GM18868 (cell line): ENCODE measurements at regions not wholly inside any gene's neighbourhood (a gene's known extent, or its start where the extent isn't known, plus 50 kb on each side); places are given as distances from the start of the nearest gene placed in this dataset.

Experiments used
- ATAC-seq: cut with Tn5 transposase; IDR thresholded peaks from one replicate; pipeline ENCODE4 v1.9.1; 2021; ENCODE audit warnings: mild to moderate bottlenecking, moderate library complexity; ENCODE audit not compliant: unreplicated experiment

DNA sequence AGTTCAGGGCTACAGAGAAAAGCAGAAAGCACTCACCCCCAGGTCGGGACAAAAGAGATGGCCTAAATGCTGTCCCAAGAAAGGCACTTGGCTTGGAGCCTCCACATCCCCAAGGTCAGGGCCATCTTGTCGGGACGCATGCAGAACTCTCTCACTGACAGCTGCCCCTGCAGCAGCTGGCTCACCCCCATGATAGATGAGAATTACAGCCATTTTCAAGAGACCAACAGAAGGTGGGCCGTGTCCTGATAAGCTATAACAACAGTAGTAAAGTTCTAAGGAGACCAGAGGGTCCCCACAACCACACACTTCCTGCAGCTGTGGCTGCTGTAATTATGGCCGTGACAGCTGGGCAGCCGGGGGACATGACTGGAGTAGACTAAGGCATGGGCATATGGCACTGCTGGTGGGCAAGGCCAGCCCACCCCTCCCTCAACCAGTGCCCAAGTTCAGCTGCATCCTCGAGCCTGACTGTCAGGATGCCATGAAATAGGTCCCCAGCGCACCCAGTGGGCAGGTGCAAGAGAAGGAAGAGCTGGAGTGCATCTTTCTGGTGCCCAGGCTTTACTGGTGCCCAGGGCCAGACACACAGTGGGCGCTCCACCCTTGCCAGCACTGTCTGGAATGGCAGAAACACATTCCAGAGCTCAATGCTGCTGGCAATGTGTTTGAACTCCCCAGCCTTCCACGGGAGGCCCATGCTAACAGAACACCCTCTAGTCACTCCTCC, 436.7 kb upstream of the ZNF507 start:
- no peak for ATAC-seq

DNA sequence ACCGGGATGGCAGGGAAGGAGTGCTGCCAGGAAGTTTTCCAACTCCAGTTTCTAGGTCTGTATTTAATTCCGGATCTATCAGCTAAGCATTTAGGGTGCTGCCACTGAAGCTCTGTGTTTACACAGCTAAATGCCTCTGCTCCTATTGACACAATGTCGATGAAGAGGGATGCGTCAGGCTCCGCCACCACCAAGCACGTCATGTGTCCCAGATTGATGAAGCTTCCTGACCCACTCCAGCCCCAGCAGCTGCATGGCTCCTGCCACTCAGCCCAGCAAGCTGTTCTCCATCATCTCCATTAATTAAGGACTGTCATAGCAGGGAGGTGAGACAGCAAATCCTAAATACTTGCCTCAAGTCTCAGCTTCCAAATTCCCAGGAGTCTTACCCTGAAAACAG, 435.2 kb upstream of the ZNF507 start:
- no peak for ATAC-seq

DNA sequence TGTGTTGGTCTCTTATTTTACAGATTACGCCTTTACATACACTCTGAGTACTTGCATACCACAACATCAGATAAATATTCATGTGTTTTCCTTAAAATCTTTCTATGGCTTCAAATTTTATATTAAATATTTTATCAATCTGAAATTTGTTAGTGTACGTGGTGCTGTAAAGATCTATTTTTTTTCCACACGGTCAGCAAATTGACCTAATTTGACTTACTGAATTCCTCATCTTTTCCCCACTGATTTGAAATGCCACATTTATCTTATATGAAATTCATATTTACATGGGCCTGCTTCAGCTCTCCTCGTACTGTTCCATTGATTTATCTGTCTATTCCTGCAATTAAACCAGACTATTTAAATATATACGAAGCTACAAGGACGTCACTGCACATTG, 433.8 kb upstream of the ZNF507 start:
- ATAC-seq, result no peak

DNA sequence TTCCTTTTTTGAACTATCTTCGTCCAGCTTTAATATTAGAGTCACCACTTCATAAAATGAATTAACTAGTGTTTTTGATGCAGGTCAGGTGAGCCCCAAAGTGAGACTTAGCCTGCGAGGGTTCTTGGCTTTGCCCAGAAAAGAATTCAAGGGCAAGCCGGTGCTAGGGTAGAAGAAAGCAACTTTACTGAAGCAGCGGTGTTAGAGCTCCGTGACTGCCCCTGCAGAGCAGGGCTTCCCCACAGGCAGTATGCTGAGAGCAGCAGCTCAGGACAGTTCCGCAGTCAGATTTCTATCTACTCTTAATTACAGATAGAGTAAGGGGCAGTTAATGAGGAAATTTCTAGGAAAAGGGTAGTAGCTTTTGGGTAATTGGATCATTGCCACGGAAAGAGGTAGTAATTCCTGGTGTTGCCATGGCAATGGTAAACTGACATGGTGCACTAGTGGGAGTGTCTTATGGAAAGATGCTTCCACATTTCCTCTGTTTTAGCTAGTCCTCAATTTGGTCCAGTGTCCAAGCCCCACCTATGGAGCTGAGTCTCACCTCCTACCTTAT, 432.2 kb upstream of the ZNF507 start:
- ATAC-seq, result no peak

DNA sequence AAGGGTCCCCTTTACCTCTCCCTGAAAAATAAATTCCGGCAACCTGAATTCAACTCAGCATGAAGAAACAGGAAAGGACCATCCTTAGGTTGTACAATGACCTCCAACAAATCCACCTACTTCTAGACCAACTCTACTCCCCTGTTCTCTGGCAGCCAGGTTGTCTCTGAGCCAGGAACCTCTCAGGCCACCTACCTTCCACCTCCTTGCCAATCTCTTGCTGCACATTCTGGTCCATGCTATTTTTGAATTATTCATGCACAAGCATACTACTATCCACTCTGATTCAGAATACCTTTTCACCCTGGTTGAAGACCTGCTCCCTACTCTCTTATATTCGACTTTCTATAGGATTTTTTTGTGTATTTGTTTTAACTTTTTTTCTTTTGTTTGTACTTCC, 415.0 kb upstream of the ZNF507 start:
- ATAC-seq, result no peak

DNA sequence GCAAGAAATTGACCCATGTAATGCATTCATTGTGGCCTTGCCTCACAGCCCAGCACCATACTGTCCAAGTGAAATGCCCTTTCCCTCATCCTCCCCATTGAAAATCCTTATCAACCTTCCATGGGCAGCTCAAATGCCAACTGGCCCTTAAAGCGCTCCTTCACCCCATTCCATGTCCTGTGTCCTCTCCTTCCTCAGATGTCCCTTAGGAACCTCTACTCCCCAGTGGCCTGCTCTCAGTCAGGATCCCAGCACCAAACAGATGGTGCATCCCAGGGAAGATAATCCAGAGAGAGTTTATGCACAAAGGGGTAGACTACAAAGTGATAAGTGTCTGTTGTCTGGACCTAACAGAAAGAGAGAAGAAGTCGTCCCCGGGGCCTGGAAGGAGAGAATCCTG, 407.4 kb upstream of the ZNF507 start:
- no peak for ATAC-seq

DNA sequence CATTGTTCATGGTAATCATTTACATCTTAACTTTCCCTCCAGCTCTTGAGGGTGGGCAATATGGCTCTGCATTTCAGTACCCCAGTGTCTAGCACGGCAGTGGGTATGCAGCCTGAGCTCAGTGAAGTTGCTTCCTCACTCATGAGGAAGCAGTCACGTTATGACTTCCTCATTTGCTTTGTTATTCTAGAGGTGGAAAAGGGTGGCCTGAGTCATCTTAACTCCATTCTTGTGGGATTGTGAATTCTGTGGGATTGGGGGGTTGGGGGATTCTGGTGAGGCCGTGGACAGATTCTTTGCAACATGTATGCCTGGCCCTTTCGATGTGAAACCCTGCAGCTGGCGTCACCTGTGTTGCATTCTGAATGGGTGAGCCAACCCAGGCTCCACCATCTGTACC, 406.7 kb upstream of the ZNF507 start:
- ATAC-seq, result no peak

DNA sequence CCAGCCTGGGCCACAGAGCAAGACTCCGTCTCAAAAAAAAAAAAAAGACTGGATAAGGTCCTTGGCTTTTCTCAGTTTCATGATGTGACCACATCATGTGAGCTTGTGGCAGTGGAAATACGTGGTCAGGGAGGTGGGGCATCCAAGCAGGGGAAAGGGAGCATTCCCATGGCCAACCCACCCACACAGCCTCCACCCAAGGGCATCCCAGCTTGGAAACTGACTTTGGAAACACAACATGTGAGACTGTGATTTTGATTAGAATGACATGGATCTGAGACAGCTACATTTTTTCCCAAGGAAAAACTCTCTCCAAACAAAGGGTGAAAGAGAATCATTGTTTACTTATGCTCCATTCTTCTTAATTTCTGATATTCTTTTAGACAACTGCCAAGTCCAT, 405.0 kb upstream of the ZNF507 start:
- ATAC-seq, result no peak

DNA sequence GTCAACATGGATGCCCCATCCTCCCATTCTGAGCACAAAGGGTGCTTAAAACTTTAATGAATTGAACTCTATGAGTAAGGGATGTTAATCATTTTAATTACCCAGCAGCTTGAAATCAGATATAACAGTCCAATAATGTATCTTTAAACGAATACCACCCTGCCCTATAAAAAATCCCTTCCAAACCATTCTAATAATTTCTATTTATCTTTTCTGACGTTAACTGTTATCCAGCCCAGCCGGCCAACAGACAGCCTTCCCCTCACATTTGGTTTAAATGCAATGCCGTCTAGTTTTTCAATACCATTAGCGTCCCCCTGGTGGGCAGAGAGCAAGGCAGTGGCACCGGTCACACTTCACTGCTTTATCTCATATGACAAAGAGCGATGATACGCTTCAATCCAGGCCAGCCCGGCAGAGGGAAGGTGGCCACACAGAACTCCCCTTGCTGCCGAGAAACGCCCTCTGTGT, 402.2 kb upstream of the ZNF507 start:
- ATAC-seq, result no peak

DNA sequence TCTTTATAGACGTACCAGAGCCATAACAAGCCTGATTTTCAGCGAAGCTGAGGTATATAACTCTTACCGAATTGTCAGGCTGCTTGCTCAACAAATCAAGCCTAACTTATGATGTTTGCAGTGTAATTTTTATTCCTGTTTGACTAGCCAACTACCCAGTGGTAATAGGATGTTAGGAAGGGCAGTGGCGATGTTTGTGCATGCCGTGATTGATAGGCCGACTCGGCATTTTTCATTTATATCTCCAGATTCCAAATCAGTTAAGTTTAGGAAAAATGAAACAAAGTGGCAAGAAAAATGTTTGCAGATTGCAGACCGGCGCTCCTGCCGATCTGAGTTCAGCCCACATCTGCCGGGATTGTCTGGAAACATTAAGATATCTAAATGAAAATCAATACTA, 401.6 kb upstream of the ZNF507 start:
- no peak for ATAC-seq

DNA sequence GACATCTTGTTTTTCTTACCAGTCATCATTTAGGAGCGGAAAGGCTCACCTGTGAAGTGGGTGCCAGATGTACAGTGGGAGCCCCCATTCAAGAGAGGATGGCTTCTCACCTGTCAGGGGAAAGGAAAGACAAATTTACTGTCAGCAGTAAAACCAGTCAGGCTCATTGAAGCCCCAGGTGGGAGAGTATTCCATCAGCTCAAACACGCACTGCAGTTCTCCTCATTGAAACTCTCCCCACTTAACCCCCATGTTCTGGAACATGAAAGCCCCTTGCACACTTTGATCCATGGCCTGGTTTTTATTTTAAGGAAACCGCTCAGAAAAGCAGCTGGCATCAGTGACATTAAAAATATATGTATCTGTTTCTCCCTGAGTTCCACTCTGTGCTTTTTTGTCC, 401.1 kb upstream of the ZNF507 start:
- ATAC-seq, result no peak

DNA sequence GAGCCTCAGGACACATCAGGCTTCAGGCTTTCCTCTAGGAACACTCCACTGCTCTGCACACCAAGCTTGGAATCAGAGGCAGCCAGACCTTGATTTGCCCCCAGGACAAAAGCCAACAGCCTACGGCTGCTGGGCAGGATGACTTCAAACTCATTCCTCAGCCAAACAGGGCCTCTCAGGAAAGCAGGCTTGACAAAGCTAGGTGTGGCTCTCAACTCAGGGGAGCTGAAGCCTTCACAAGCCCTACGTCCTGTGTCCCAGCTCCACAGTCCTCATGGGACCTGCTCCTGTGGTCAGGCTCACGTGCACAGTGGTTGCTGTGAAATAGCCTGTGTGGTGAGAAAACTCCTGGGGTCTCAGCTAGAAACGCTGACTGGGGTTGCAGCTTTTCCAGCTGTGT, 398.9 kb upstream of the ZNF507 start:
- no peak for ATAC-seq

DNA sequence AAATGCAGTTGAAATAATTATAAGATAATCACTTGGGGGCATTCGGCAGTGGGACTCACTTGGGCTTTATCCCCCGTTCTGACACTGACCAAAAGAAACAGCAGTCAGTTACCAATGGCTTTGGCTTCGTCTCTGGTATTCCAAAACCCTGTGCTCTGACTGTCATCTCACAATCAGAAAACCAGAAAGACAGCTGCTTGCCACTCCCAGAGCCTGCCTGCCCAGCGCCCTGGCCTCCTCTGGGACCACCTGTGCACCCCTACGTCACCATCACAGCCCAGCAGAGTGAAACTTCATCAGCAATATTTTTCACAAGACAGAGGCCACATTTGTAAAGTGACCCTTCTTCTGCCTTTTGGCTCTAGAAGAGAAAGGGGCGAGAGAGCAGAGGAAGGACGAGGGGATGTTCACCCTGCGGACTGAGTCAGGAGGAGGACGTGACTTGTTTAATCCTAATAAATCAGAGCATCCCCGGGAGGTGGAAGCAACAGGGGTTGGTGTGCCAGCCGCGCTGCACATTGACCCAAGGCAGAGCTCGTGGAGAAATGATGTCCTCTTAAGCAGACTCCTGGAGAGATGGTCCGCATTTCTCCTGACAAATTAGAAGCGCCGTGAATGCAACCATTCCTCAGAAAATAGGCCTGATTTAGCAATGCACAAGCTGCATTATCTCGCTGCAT, 397.8 kb upstream of the ZNF507 start:
- no peak for ATAC-seq

DNA sequence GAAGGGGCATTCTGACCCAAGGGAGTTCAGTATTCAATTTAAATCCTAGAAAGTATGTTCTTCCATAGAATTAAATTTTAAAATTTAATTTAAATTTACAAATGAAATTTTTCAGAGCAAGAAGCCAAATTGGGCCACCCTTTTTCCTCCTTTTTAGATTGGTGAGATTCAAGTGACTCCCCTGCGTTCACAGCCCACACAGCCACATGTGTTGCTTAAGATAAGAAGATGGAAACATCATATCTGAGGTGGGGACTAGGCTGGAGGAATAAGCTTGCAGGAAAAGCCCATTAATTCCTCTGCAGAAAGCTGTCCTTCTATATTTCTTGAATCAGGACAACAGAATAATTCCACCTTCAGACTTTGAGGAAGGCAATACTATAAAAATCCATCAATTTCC, 392.7 kb upstream of the ZNF507 start:
- ATAC-seq, result no peak

DNA sequence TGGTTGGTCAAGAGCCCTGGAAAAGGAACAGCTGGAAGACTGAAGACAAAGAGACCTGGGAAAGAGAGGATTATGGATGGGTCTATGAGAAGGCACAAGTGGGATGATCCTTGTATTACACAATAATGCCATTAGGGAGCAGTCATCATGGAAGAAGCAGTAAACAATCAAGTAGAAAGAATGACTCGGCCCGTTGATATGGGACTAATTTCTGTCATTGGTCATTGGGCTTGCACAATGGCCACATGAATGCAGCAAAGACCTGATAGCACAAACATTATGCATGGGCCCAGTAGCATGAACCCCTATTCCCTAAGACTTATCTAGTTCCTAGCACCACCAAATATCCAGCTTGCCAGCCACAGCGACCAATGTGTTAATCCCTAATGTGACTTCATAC, 390.3 kb upstream of the ZNF507 start:
- ATAC-seq, result no peak

DNA sequence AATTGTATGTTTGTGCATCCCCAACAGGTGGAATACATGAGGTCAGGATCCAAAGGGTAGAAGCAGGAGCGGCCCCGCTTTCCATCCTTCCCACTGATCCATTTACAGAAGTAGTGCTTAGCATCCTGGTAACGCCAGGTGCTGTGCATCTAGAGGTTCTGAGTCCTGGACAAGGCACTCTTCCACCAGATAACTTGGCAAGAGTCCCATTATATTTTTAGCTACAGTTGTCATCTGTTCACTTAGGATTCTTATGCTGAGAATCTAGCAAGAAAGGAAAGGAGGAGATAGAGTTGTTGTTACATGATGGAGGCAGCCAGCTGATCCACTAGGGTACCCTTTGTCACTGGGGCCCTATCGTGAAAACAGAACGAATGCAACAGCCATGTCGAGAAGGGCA, 389.5 kb upstream of the ZNF507 start:
- no peak for ATAC-seq

DNA sequence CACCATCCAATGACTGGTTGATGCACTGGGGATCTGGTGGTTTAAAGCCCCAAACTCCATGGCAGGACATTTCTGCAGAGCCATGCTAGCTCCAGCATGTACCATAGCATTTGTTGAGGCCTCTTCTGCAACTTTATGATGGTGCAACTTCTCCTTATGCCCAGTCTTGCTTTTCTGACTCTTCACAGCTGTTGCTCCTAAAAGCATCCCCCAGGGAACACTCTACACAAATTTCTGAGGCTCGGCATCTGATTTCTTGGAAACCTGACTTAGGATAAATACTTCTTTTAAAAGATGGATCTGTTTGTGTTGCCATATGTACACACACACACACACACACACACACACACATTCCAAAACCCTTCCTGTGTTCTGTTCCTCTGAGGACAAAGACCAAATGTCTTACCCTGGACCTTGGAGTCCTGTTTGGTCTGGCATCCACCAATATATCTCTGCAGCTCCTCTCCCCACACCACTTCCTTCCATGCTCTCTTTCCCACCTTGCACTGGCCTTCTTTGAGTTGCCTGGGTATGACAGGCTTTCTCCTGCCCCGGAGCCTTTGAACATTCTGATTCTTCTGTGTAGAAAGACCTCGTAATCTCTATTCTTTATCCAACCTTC, 388.5 kb upstream of the ZNF507 start:
- ATAC-seq, result no peak

DNA sequence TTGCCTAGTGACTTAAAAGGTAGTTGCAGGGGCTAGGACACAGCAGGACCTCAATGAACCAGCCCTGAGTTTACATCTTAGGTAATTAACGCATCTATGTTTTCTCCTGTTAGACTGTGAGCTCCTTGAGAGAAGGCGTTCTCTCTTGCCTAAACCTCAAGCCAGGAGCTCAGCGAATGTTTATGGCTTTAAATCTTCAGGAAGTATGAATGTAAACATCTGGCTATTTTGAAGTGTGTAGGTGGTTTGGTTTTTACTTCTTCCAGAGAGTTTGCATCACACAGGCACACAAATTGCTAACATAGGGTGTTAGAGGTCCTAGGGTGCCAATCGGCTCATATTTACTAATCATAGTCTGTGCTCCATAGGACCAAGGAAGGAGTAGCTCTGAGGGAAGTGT, 387.7 kb upstream of the ZNF507 start:
- ATAC-seq, result no peak

DNA sequence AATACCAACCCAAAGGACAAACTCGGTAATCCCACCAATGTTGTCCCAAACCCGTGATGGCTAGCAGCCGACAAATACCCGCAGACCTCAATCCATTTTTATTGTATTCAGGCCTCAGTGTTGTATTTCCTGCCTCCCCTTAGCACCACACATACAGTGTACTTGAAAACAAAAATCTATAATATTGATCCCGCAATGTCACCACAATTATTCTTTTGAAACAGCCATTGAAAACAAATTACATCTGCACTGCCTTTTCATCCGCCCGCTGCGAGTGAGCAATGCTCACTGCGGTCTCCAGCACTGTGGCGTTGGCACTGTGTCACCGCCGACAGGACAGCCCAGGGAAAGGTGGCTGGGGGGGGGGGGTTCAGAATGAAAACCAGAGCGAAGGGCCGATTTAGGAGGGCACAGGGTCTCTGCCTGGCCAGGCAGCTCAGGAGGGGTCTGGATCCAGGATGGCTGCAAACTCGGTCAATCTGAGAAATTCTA, 385.8 kb upstream of the ZNF507 start:
- no peak for ATAC-seq

DNA sequence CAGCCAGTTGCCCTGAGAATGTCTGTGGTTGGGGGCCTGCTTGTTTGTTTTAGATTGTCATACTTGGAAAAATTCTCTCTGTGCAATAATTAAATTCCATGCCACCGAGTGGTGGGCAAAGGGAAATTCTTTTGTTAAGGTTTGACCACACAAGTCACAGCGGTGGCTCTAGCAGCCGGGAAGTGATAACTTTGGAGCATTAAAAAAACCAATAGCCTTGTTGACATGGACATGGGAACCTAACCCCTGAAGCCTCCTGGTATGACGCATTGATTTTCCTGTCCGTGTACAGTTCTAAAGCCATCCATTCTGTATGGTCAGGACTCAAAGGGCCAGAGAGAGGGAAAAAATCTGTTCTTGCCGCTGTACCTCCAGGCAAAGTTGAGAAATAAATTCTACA, 384.9 kb upstream of the ZNF507 start:
- ATAC-seq, result no peak

DNA sequence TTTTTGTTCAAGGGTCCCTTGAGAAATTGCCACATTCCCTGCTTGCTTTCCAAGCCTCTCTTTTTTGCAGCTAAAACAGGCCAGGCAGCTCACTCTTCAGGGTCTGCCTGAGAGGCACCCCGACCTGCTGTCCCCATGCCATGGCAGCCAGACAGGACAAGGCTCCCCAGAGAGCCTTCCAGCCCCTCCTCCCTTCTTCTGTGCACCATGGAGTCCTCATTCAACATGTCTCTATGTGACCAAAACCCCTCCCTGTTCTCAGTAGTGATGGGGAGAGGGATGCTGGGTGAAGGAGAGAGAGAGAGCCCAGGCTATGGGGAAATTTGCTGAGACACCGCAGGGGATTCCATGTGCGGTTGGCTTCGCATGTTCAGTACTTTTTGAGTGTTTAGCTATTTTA, 384.2 kb upstream of the ZNF507 start:
- ATAC-seq, result no peak

DNA sequence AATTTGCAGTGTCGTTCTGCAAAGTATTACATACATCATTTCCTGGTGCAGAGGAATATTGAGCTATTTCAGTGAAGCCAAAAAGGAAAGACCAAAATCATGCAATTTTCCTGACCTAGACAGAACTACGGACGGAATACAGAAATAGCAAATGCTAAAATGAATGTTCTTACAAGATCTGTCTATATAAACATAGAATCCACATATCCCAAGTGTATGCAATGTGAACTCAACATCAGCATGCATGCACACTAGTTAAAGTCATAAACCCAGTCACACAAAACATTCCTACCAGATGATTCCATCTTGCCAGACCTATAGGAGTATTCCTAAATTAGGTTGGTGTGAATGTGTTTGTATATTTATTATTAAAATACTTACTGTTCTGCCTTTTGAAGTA, 383.7 kb upstream of the ZNF507 start:
- no peak for ATAC-seq
